GM19468 (cell line): ENCODE measurements at regions not wholly inside any gene's neighbourhood (a gene's known extent, or its start where the extent isn't known, plus 50 kb on each side); places are given as distances from the start of the nearest gene placed in this dataset.

Experiments used
- ATAC-seq: cut with Tn5 transposase; IDR thresholded peaks from one replicate; pipeline ENCODE4 v1.9.1; 2021; ENCODE audit warnings: mild to moderate bottlenecking, moderate library complexity, moderate number of reproducible peaks; ENCODE audit not compliant: unreplicated experiment; ENCODE audit errors: extremely low read depth

DNA sequence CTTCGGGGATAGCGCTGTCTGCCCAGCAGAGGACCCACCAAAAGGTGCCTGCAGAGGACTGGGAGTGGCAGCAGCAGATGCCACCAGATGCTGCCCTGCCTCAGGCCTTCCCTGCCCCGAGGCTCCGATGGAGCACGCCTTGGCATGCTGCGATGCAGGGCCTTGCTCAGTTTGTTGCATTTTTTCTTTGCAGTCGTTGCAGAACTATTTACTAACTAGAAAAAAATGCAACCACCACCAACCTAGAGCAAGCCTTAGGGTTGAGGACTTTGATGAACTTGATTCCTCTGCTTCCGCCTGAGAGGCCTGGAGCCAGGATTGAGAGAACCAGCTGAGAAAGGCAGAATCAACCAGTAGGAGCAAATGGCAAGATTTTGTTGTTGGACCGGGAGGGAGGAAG, 585.6 kb upstream of the MKI67 start:
- ATAC-seq, result no peak

DNA sequence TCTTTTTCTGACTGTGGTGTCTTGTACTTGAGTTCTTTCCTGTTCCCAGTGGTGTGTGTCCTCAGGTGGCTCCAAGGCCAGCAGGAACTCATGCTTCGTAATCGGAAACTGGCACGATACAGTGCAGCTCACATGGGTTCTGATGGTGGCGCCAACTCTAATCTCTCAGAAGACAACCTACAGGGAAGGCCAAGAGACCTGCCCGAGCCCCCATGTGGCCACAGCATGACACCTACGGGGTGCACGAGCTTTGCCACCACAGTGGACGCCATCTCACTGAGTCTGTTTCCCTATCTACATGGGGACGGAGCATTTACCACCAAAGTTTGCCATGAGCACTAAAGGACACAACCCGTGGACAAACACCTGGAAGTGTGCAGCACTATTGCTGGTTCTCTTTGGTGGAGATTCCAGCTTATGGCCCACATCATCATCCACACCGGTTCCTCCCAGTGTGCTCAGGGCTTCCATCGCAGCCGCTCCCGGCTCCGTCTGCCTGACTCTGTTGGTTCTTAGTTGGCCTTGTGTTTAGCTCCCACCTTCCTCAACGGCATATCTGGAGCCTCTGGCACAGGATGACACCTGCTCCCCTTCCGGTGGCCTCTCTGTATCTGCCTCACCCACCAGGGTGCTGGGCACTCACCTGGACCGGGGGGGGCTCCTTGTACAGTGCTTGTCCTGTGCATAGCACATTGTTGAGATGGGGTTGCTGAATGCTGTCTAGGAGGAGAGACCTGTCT, 586.6 kb upstream of the MKI67 start:
- ATAC-seq, result no peak

DNA sequence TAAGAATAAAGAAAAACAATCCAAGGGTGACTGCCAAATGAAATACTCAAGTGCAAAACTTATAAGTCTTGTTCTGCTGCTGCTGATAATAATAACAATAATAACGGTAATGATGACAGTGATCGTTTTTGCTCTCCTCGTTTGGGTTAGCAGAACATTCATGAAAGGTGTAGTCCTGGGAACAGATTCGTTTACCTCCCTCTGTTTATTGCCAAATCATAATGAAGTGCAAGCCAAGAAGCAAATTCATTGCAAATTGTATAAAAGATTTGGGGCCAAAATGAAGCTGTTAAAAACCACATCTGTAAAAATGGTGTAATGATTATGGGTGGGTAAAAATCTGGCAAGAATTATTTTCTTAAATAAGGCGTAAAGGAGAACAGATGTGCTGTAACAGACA, 587.2 kb upstream of the MKI67 start:
- ATAC-seq, result no peak

DNA sequence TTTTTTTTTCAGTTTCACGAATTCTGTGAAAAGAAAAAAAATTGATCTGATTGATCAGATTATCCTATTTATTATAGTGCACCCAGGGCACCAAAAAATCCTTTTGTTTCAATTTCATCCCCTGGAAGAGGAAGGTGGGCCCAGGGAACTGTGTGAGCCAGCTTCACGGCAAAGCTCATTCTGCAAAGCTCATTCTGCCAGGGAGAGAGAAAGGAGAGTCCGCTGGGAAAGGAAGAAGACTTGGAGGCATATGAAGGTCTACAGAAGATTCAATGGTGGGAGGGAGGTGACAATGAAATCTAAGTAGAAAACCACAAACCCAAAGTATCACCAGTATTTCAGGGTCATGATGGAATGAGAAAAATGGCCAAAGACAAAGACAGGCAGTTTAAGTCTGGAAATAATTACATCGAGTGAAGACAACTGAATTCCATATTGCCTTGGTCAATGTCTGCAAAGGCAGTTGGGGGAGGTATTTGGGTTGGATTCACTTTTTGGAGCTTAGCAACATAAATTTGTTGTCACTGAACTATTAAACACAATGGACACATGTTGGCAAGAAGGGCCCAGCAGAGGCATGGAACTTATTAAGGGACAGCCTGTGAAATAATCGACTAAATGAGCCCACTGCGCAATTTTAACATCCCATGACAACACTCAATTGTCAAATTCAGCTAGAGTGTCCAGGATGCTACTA, 587.8 kb upstream of the MKI67 start:
- no peak for ATAC-seq

DNA sequence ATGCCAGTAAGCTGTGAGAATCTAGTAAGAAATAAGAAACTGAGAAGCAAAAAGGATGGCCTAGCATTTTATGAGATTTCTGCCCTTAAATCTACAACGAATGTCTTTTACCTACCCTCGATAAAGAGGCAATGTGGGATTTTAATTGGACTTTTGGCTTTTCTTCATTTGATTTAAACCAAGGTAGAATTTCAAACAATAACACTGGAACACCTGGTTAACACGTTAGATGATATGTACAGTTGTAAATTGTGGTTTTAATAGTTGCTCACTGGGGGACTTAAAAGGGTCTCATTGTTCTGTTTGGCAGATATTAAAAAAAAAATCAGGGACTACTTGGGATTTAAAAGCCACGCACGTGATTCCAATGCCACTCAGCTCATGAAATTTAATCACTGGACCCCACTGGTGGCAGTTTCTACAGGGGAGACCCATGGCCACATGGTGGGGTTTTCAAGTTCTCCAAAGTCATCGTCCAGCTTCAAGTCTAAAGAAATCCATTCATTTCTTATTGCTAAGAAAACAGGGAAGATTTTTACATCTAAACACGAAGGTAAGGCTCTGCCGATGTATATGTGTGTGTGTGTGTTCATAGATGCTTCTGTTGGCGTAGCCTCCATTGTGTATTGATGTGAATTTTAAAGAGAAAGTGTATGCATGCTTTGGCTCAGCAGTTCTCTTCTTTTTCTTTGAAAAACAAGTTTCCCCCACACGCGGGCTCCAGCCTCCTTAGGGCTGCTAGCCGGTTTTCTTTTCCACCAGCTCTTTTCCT, 588.6 kb upstream of the MKI67 start:
- no peak for ATAC-seq

DNA sequence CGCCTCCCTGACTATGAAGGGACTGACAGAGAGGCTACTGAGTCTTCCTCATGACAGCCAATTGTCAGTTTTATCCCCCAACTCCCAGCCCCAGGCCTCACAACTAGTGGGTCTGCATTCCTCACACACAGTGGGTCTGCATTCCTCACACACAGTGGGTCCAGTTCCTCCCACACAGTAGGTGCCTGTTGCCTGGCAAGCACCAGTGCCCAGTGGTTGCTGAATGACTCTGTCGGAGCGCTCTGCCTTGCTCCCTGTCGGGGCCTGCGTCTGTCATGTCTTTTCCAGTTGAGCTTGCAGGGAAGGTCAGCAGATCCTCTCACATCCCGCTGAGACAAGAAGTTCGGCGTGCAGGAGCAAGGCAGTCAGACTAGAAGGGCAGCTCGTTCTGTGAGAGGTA, 590.0 kb upstream of the MKI67 start:
- ATAC-seq, result no peak

DNA sequence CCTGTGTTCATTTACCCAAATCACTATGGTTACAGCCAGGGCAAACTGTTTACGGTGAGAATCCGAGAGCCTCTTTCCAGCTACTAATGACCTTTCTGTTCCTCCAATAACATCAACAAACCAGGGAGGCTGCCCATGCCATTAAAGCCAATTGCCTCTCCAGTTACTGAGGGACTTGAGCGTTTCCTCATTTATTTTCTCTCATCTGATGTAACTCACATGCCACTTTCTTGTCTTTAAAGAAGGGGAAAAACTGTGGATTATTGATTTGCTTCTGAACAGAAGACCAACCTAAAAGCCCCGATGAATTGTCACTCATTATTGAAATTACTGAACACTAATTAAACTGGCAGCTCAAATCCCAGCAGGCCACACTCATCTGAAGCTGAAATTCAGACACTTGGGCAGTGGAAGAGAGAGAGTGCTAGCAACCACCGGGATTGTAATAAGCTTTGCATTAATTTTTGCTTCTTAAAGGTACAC, 595.8 kb upstream of the MKI67 start:
- no peak for ATAC-seq

DNA sequence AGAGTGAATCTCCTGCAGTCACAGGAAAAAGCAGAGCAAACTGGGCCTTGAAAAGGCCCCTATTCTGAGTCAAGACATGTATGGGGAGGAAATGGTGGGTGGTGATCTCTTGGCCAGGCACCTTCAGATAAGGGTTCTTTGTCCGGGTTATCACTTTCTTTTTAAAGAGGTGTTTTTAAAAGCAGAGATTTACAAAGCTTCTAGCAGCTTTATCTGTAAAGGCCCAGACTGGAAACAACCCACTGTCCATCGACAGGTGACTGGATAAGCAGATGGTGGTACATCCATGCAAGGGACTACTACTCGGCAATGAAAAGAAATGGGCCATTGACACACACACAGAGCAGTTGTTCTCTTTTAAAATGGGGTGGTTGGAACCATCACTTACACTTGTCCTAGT, 596.7 kb upstream of the MKI67 start:
- no peak for ATAC-seq

DNA sequence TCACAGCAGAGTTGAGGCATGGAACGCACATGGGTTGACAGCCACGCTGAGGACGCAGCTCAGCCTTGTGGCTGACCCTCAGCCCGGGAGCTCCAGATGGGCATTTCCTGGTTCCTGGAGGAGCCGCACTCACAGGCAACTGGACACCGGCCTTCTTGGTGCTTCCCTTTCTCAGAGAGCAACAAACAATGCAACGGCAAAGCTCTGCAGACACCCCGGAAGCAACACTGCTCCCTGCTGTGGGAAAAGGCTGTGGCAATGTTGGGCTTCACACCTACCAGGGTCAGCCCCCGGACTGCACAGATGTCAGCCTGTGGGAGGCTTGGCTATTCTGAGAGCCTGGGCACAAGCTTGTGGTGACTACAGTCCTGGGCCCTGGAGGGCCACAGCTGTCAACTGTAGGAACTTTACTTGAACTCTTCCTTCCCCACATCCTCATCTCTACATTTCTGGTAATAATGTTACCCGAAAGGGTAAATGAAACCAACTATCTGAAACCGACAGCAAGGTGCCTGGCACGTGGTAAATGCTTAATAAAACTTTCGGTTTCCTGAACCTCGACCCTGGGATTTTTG, 597.5 kb upstream of the MKI67 start:
- ATAC-seq, result no peak

DNA sequence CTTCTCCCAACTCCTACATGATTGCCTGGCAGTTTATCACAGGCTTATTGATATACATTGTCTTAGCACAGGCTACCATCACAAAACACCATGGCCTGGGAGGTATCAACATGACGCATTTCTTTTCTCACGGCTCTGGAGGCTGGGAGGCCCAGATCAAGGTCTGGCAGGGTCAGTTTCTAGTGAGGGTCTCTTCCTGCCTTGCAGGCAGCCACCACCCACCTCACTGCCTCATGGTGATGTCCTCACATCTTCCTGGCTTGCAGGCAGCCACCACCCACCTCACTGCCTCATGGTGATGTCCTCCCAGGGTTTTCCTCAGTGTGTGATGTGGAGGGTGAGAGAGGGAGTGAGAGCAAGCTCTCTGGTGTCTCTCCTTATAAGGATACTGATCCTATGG, 599.3 kb upstream of the MKI67 start:
- no peak for ATAC-seq

DNA sequence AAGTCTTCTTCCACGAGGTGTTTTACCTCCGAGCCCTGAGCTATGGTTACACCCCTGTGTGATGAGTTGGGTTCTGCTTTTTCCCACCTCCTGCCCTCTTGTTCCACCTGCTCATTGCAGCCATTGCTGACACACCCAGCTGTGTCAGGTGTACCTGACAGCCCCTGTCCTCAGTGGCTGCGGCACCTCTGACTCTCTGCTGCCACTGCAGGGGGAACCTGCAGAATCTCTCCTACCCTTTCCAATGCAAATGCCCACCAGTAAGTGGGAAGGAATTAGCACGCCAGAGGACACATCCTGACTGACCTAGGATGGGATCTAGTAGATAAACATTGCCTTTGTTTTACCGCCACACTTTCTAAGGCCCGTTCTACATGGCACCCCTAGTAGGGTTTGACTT, 600.9 kb upstream of the MKI67 start:
- no peak for ATAC-seq

DNA sequence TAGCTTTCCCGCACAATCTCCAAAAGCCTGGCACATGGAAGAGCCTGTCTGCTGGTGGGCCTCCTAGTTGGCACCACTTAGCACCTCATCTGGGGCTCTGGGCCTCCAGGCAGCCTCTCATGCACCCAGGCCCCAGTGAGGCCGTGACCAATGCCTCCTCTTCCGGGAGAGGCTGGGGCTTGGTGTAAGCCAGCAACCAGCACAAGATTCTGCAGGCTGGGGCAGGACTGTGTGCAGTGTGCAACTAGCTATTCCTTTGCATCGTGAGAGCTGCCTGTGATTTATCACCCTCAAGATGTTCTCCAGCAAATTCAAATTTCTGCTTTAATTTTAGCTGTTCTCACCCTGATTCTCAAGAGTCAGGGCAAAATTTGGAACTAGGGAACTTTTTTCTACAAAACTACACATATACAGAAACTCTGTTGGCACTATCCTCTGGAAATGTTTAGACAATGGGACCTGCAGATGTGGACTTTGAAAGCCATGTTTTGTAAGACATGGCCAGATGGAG, 603.7 kb upstream of the MKI67 start:
- no peak for ATAC-seq

DNA sequence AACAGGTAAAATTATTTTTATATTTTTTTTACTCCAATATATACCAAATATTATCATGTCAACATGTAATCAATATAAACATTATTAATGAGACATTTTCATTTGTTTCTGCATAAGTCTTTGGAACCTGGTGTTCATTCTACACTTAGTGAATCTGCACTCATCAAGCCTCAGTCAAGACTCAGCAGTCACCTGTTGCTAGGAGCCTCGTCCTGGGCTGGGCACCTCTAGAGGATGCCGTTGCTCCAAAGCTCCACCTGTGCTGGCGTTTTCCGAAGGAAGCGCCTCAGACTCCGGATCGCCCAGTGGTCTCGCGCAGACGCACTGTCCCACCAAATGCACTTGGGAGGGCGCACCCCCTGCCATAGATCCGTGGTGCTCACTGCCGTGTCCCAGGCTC, 604.7 kb upstream of the MKI67 start:
- no peak for ATAC-seq

DNA sequence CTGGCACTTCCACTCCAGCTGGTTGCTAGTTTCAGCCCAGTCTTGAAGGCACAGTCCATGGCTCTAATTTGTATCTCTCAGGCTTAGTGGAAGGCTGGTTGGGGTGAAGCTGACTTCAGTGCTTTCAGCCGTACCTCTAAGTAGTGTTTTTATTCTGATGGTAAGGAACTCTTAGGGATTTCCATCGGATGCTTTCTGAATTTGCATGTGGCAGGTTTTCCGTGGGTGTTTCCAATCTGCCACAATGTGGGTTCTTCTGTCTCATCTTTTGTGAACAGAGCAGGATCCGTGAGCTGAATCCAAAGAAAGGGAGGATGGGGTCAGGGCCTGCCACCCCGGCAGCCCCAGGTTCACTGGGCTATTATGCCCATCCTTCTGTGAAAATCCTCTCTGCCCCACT, 607.9 kb upstream of the MKI67 start:
- no peak for ATAC-seq

DNA sequence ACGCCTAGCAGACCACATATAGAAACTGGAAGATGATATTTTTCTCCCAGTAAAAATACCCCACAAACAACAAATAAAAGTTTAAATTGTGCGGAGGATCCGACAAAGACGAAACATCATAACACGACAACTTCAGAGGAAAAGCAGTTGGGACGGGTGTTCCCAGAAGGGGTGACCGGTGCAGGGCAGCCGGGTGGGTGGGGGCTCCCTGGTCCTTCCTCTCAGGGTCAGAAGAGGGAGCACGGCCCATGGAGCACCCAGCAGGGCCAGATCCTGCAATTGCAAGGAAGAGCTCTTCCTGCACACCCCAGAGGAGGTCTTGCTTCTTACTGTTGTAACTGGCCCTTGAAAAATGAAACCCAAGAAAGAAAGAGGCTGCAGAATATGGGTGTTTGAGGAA, 608.5 kb upstream of the MKI67 start:
- no peak for ATAC-seq

DNA sequence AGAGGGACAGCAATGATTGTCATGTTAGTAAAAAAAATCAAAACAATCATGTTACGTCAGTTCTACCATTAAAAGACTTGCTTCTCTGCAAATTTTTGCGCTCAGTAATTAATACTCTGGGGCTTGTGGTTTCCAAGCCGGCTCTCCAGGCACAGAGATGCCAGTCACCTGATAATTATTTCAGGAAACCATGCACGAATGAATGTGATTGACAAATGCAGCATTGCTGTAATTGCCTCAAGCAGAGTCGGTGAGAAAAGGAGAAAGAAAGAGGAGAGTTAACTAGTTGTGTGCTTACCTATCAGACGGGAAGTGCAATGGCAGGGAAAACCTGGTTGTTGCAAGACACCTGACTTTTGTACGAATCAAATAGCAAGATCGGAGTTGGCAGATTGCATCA, 609.8 kb upstream of the MKI67 start:
- ATAC-seq, result no peak

DNA sequence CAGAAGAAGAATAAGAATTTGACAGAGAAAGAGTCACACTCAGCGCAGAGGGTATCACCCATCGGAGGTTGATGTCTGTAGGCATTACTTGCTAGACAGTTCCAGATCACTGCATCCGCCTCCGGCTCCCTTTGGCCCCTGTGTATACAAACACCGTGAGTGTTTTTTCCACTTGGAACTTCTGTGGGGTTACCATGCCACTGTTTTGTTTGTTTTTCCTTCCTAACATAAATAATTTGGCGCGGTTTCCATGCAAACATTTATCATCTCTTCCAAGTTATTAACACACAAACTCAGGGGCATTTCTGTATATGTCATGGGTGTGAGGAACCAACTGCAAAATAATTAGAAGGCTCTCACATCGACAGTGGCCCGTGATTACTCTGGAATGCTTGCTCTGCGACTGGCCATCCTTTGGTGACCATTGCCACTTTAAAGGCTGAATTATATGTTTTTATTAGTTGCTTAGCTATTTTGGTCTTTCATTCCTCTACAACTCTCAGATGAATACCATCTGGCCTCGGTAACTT, 612.2 kb upstream of the MKI67 start:
- ATAC-seq, result no peak

DNA sequence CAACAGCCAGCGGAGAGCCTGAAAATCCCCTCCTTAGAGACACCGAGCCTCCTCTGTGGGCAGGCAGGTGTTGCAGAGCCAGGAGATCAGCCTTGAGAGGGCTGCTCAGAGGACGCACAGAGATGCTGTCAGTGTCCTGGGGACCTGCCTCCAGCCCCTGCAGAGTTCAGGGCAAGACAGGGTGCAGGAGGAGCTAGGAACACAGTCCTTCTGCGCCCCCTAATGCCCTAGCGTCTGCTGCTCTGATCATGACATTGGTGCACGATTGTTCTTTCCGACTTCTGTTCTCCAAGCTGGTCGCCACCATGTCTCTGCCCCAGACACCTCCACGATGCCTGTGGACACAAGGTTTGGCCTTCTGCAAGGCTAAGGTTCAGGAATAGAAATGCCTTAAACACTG, 613.7 kb upstream of the MKI67 start:
- no peak for ATAC-seq

DNA sequence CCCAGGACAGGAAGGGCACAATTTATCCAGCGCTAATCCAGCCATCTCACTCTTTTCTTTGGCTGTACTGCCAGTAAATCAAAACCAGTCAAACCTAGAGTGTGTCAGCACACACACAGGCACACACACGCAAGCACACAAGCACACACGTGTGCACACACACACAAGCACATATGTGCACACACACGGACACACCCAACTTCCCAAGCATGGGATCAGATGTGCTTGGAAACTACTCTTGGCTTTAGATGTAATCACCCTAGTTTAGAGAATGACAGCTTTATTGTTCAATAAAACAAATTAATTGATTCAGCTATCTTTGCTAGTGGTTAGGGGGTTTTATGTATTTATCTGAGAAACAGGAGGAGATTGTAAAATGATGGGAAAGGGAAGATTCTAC, 615.0 kb upstream of the MKI67 start:
- ATAC-seq, result no peak

DNA sequence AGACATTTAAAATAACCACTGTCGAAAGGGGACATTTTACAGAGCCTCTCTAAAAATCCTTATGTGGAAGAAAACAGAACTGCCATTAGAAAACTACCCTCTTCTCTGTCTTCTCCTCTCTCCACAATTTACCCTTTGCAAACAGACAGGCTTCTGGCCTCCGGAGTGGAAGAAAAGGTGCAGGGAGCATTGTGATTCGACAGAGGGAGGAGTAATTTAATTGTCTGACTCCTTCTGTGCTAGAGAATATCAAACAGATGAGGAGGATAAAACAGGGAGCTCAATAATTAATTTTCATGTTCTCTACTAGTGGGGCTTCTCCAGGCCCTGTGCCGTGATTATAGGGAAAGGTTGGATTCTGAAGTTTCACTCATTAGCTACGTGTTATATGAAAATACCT, 615.5 kb upstream of the MKI67 start:
- ATAC-seq, result no peak
